Muscle layer of colon (tissue), 2 donors: ENCODE measurements at regions not wholly inside any gene's neighbourhood (a gene's known extent, or its start where the extent isn't known, plus 50 kb on each side); places are given as distances from the start of the nearest gene placed in this dataset.

Source experiments
- H3K27ac ChIP-seq: one replicate; pipeline ENCODE4 v1.7.0; 2013; ENCODE audit warnings: low read depth, mild to moderate bottlenecking, low read length, moderate library complexity
- H3K27me3 ChIP-seq, 2 donors: one replicate each; pipeline ENCODE4 v1.7.0; 2013; ENCODE audit warnings: low read length in 2 of 2, mild to moderate bottlenecking in 2 of 2; ENCODE audit not compliant: insufficient read depth in 2 of 2, control insufficient read depth in 1 of 2
- H3K36me3 ChIP-seq: one replicate; pipeline ENCODE4 v1.7.0; 2013; ENCODE audit warnings: mild to moderate bottlenecking, low read length; ENCODE audit not compliant: insufficient read depth
- H3K4me1 ChIP-seq: one replicate; pipeline ENCODE4 v1.7.0; 2013; ENCODE audit warnings: mild to moderate bottlenecking, low read length; ENCODE audit not compliant: insufficient read depth
- H3K4me3 ChIP-seq, 2 donors: one replicate each; pipeline ENCODE4 v1.7.0; 2013; ENCODE audit warnings: low read length in 2 of 2, low read depth in 1 of 2, mild to moderate bottlenecking in 1 of 2, moderate library complexity in 1 of 2
- H3K9ac ChIP-seq: one replicate; pipeline ENCODE4 v1.7.0; 2013; ENCODE audit warnings: low read length
- H3K9me3 ChIP-seq: one replicate; pipeline ENCODE4 v1.7.0; 2013; ENCODE audit warnings: mild to moderate bottlenecking, low read length
- donor health status: abdominal sarcoma.
- donor health status: Adenocarcinoma of cecum.

- Histone ChIP-seq H3K9me3 (no peaks in the 10 kb centered on the region), H3K4me3 (no peak overlapping the region), H3K36me3 (no peaks in the 10 kb centered on the region), H3K27ac (no peak overlapping the region), H3K4me1 (no peaks in the 10 kb centered on the region), H3K27me3 (no peaks in the 10 kb centered on the region), H3K9ac (no peak overlapping the region)
Observed at GRCh38 chr7:121452389-121452788, 56.3 kb upstream of the FAM3C start.

- Histone ChIP-seq H3K36me3 (no peaks in the 10 kb centered on the region), H3K9me3 (no peaks in the 10 kb centered on the region), H3K27me3 (no peaks in the 10 kb centered on the region), H3K4me3 (no peak overlapping the region), H3K4me1 (no peaks in the 10 kb centered on the region), H3K27ac (no peak overlapping the region), H3K9ac (no peak overlapping the region)
Observed at GRCh38 chr7:121451367-121452094, 55.4 kb upstream of the FAM3C start.

- no peaks in the 10 kb centered on the region for H3K36me3 ChIP-seq
- H3K4me3 ChIP-seq: no peak overlapping the region
- no peaks in the 10 kb centered on the region for H3K9me3 ChIP-seq
- H3K27me3 ChIP-seq: no peaks in the 10 kb centered on the region
- no peak overlapping the region for H3K27ac ChIP-seq
- no peak overlapping the region for H3K9ac ChIP-seq
- no peaks in the 10 kb centered on the region for H3K4me1 ChIP-seq
Observed at GRCh38 chr7:121450631-121451198, 54.6 kb upstream of the FAM3C start.

- H3K27ac ChIP-seq: no peak overlapping the region
- H3K4me3 ChIP-seq: no peak overlapping the region
- H3K27me3 ChIP-seq: no peaks in the 10 kb centered on the region
- no peaks in the 10 kb centered on the region for H3K9me3 ChIP-seq
- H3K36me3 ChIP-seq: no peaks in the 10 kb centered on the region
- no peaks in the 10 kb centered on the region for H3K4me1 ChIP-seq
- no peak overlapping the region for H3K9ac ChIP-seq
Observed at GRCh38 chr7:121449735-121450240, 53.7 kb upstream of the FAM3C start.

GRCh38 chr7:121449329-121449728 is 53.2 kb upstream of the FAM3C start:
- Histone ChIP-seq H3K9ac (no peak overlapping the region), H3K27me3 (no peaks in the 10 kb centered on the region), H3K9me3 (no peaks in the 10 kb centered on the region), H3K4me3 (no peak overlapping the region), H3K4me1 (no peaks in the 10 kb centered on the region), H3K27ac (no peak overlapping the region), H3K36me3 (no peaks in the 10 kb centered on the region)

- no peaks in the 10 kb centered on the region for H3K36me3 ChIP-seq
- no peak overlapping the region for H3K9ac ChIP-seq
- H3K9me3 ChIP-seq: no peaks in the 10 kb centered on the region
- no peak overlapping the region for H3K27ac ChIP-seq
- no peaks in the 10 kb centered on the region for H3K27me3 ChIP-seq
- H3K4me3 ChIP-seq: no peak overlapping the region
- H3K4me1 ChIP-seq: no peaks in the 10 kb centered on the region
Observed at GRCh38 chr7:121448429-121448828, 52.3 kb upstream of the FAM3C start.

GRCh38 chr7:121447911-121448300 is 51.8 kb upstream of the FAM3C start:
- H3K4me3 ChIP-seq: no peak overlapping the region
- no peaks in the 10 kb centered on the region for H3K27me3 ChIP-seq
- H3K4me1 ChIP-seq: no peaks in the 10 kb centered on the region
- H3K9ac ChIP-seq: no peak overlapping the region
- no peaks in the 10 kb centered on the region for H3K9me3 ChIP-seq
- H3K36me3 ChIP-seq: no peaks in the 10 kb centered on the region
- H3K27ac ChIP-seq: no peak overlapping the region

GRCh38 chr7:121447243-121447910 is 51.3 kb upstream of the FAM3C start:
- no peak overlapping the region for H3K27ac ChIP-seq
- no peaks in the 10 kb centered on the region for H3K36me3 ChIP-seq
- no peaks in the 10 kb centered on the region for H3K4me1 ChIP-seq
- H3K27me3 ChIP-seq: no peaks in the 10 kb centered on the region
- no peak overlapping the region for H3K9ac ChIP-seq
- no peaks in the 10 kb centered on the region for H3K9me3 ChIP-seq
- no peak overlapping the region for H3K4me3 ChIP-seq

- Histone ChIP-seq H3K9me3 (no peaks in the 10 kb centered on the region), H3K4me3 (no peak overlapping the region), H3K36me3 (no peaks in the 10 kb centered on the region), H3K27ac (no peak overlapping the region), H3K4me1 (no peaks in the 10 kb centered on the region), H3K27me3 (no peaks in the 10 kb centered on the region), H3K9ac (no peak overlapping the region)
Observed at GRCh38 chr7:121446526-121446925, 50.4 kb upstream of the FAM3C start.
